ENCODE measurements at regions not wholly inside any gene's neighbourhood (a gene's known extent, or its start where the extent isn't known, plus 50 kb on each side); places are given as distances from the start of the nearest gene placed in this dataset.

DNA sequence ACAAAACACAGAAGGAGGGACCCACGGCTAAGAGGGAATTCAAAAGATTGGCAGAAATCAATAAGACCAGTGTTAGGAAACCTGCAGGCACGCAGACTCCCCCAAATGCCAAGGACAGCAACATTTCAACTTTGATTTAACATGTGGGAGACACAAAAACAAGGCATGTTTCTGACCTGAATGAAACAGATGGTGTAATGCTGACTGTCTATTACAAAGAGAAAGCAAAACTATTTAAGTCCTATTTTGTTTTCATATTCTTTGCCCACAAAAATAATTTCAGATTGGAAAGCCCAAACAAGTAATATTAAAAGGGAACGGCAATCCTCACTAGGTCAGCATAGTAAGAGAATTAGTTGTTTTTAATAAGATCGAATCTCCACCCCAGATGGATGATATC is 107.9 kb downstream of the S1PR1 start (continued):
- TF ChIP-seq ISX (CRISPR knock-in tag; conservative IDR thresholded peaks at IDR 0.05) = no peak
- TF ChIP-seq ZSCAN31 (CRISPR knock-in tag; IDR thresholded peaks at IDR 0.05; ENCODE audit: low read depth) = no peak
- no peak for TF ChIP-seq ZNF703 (CRISPR knock-in tag; IDR thresholded peaks at IDR 0.05; ENCODE audit: borderline replicate concordance)
- TF ChIP-seq MAZ (IDR thresholded peaks at IDR 0.05; ENCODE audit: borderline replicate concordance, low read depth, low read length) = no peak
- TF ChIP-seq MAZ (CRISPR knock-in tag; IDR thresholded peaks at IDR 0.05; ENCODE audit: low read depth) = no peak
- no peak for TF ChIP-seq ZNF879 (CRISPR knock-in tag; IDR thresholded peaks at IDR 0.05)
- TF ChIP-seq E2F1 (CRISPR knock-in tag; IDR thresholded peaks at IDR 0.05) = no peak
- no peak for TF ChIP-seq CREBL2 (CRISPR knock-in tag; IDR thresholded peaks at IDR 0.05; ENCODE audit: borderline replicate concordance)
- no peak for TF ChIP-seq CERS6 (CRISPR knock-in tag; IDR thresholded peaks at IDR 0.05)

GRCh38 chr1:101346419-101346818 is 109.6 kb downstream of the S1PR1 start:
- intact Hi-C loops (cut with micrococcal nuclease; ENCODE audit: unreplicated experiment) = no loop called here
- Histone ChIP-seq H3K4me2 (ENCODE audit: low read depth, low read length) (no peak overlapping the region), H3K4me1 (ENCODE audit: insufficient read depth, low read length) (no peaks in the 10 kb centered on the region), H3K79me2 (ENCODE audit: insufficient read depth, low read length) (no peaks in the 10 kb centered on the region), H3K27ac (ENCODE audit: extremely low read length, insufficient read depth, low read length) (no peak overlapping the region), H3K9ac (ENCODE audit: insufficient read depth, low read depth, low read length) (no peak overlapping the region), H3K4me3 (replicated peaks in 1 of 3; ENCODE audit: insufficient read depth in 1 of 3, low read depth in 2 of 3, low read length in 3 of 3) (no peak overlapping the region), H4K20me1 (ENCODE audit: insufficient read depth, low read length) (no peaks in the 10 kb centered on the region), H3K27me3 (ENCODE audit: control insufficient read depth in 1 of 2, insufficient read depth in 2 of 2, low read length in 2 of 2) (no peaks in the 10 kb centered on the region; a peak in 1 of 5 replicates), H3K9me3 (ENCODE audit: low read length) (no peaks in the 10 kb centered on the region), H3K36me3 (replicated peaks in 1 of 2; ENCODE audit: control insufficient read depth in 1 of 2, insufficient read depth in 2 of 2, low read length in 2 of 2) (no peaks in the 10 kb centered on the region), H2AFZ (ENCODE audit: low read length) (no peak overlapping the region)
- in situ Hi-C loops (cut with HindIII; ENCODE audit: extremely low pct_ligation_motif_present, low pct_unique_long_range_greater_than_20kb) = no loop called here
- FAIRE-seq = no peak
- no peak for DNase-seq (ENCODE audit: low spot score)
- CTCF ChIA-PET (ENCODE audit: low intra/inter-chr PET ratio, low total read pairs) = no interaction called here
- POLR2A ChIA-PET = no interaction called here
- TF ChIP-seq ESRRA (CRISPR knock-in tag; IDR thresholded peaks at IDR 0.05; ENCODE audit: low read depth) = no peak
- no peak for TF ChIP-seq XRCC5 (optimal IDR thresholded peaks at IDR 0.05; ENCODE audit: low read length)
- 47% methylated on average over 2 of the region's 2 CpGs for WGBS (ENCODE audit: low lambda C conversion rate)
- no TSS peak for BruUV-seq (replicated peaks)
- ATAC-seq = no peak

Measured in HepG2 (cell line).